Activated CD4-positive, alpha-beta T cell treated with anti-CD3 and anti-CD28 coated beads, Interleukin-2, amount 50 U/mL, for 16 hours (primary cell): ENCODE measurements at regions not wholly inside any gene's neighbourhood (a gene's known extent, or its start where the extent isn't known, plus 50 kb on each side); places are given as distances from the start of the nearest gene placed in this dataset.
A peak's percentile ranks its signal among the peaks of the same experiment; 100 is the strongest.

ENCODE experiments used
- DNase-seq: peaks from one replicate; pipeline ENCODE4 v3.0.0-alpha.2; 2020

GRCh38 chr5:133704411-133704810 is 92.1 kb upstream of the FSTL4 start:
- DNase-seq, result no peak

- no peak for DNase-seq
Observed at GRCh38 chr5:133703935-133704334, 91.6 kb upstream of the FSTL4 start.

- DNase-seq, result no peak
Observed at GRCh38 chr5:133702791-133703770, 90.7 kb upstream of the FSTL4 start.

GRCh38 chr5:133701871-133702270 is 89.5 kb upstream of the FSTL4 start:
- no peak for DNase-seq

- DNase-seq, result no peak
Observed at GRCh38 chr5:133700251-133700650, 87.9 kb upstream of the FSTL4 start.

- peak; percentile 30 for DNase-seq
Observed at GRCh38 chr5:133698646-133699526, 86.5 kb upstream of the FSTL4 start.

GRCh38 chr5:133698259-133698554 is 85.9 kb upstream of the FSTL4 start:
- no peak for DNase-seq

- DNase-seq, result no peak
Observed at GRCh38 chr5:133697536-133698258, 85.4 kb upstream of the FSTL4 start.

GRCh38 chr5:133696782-133697507 is 84.6 kb upstream of the FSTL4 start:
- DNase-seq, result no peak

- DNase-seq, result no peak
Observed at GRCh38 chr5:133696006-133696584, 83.8 kb upstream of the FSTL4 start.

- peak; percentile 2 for DNase-seq
Observed at GRCh38 chr5:133694181-133694831, 82.0 kb upstream of the FSTL4 start.

GRCh38 chr5:133691448-133691847 is 79.1 kb upstream of the FSTL4 start:
- DNase-seq, result no peak

GRCh38 chr5:133690746-133691145 is 78.4 kb upstream of the FSTL4 start:
- no peak for DNase-seq

GRCh38 chr5:133688391-133688790 is 76.0 kb upstream of the FSTL4 start:
- peak; percentile 41 for DNase-seq

- no peak for DNase-seq
Observed at GRCh38 chr5:133687212-133688061, 75.1 kb upstream of the FSTL4 start.

- no peak for DNase-seq
Observed at GRCh38 chr5:133686566-133686965, 74.2 kb upstream of the FSTL4 start.

GRCh38 chr5:133685402-133686018 is 73.2 kb upstream of the FSTL4 start:
- DNase-seq, result no peak

- no peak for DNase-seq
Observed at GRCh38 chr5:133683646-133684596, 71.6 kb upstream of the FSTL4 start.

- no peak for DNase-seq
Observed at GRCh38 chr5:133682451-133682850, 70.1 kb upstream of the FSTL4 start.
